ENCODE measurements at regions not wholly inside any gene's neighbourhood (a gene's known extent, or its start where the extent isn't known, plus 50 kb on each side); places are given as distances from the start of the nearest gene placed in this dataset.

DNA sequence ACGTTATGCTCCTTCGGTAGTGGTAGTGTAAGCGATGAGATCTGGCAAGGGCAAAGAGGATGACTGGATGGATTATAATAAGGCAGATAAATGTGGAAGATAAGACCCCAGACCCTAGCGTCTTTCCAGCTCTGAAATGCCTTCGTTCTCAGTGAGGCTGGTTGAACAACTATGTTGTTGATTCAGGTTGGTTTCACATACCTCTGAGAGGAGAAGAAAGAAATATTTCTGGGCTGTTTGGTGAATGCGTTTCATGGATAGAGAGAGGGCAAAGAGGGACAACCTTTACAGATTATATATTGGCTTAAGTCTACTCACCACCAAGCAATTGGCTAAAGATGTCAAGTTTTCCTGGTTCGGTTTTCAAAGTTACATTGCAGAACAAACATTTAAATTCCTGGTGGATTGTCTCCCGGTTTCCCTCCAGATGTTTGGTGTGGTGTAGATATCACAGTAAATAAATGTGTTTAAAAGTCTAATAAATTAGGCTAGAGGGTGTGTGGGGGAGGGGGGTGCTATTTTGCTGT lies 190.1 kb upstream of the GLI2 start:
- TF ChIP-seq CTCF (IDR thresholded peaks at IDR 0.05; ENCODE audit: poor library complexity): no peak
- TF ChIP-seq EZH2phosphoT487 (IDR thresholded peaks at IDR 0.05; ENCODE audit: low read depth, severe bottlenecking, unreplicated experiment): no peak

Data from hepatocyte (in vitro differentiated cells).